SU-DHL-6 (cell line): ENCODE measurements at regions not wholly inside any gene's neighbourhood (a gene's known extent, or its start where the extent isn't known, plus 50 kb on each side); places are given as distances from the start of the nearest gene placed in this dataset.

Experiments
- H2AFZ ChIP-seq: fragments of 200-600 bp; sonication (generic); 2 replicates; pipeline ENCODE4 v1.6.1; 2014; ENCODE audit warnings: low read depth, mild to moderate bottlenecking, moderate library complexity, mixed read lengths, antibody characterized with exemption, low read length; ENCODE audit not compliant: severe bottlenecking
- H3F3A ChIP-seq: fragments of 200-600 bp; shearing (Covaris generic); 2 replicates; pipeline ENCODE4 v1.6.0; 2016; ENCODE audit warnings: antibody characterized with exemption, mild to moderate bottlenecking; ENCODE audit not compliant: insufficient read depth
- H3K27ac ChIP-seq: fragments of 200-600 bp; sonication (generic); 2 replicates; pipeline ENCODE4 v1.5.1; 2016; ENCODE audit warnings: low read depth, mild to moderate bottlenecking, low read length, moderate library complexity, mixed read lengths
- H3K27me3 ChIP-seq: fragments of 200-600 bp; sonication (generic), shearing (Covaris generic); 2 replicates; pipeline ENCODE4 v1.6.0; 2014; ENCODE audit warnings: mild to moderate bottlenecking, low read length
- H3K36me3 ChIP-seq: fragments of 200-600 bp; sonication (generic); 2 replicates; pipeline ENCODE4 v1.6.1; 2014; ENCODE audit warnings: mild to moderate bottlenecking, low read length, mixed read lengths
- H3K4me2 ChIP-seq: fragments of 300-600, 200-600 bp; shearing (Covaris generic), sonication (generic); 2 replicates; pipeline ENCODE4 v1.6.0; 2014; ENCODE audit warnings: low read length, low read depth, mild to moderate bottlenecking; ENCODE audit not compliant: poor library complexity, severe bottlenecking
- H3K4me3 ChIP-seq: fragments of 200-600 bp; sonication (generic); 2 replicates; pipeline ENCODE4 v1.5.1; 2014; ENCODE audit warnings: antibody characterized with exemption, low read length, mild to moderate bottlenecking, mixed read lengths; ENCODE audit not compliant: insufficient read depth, poor library complexity, severe bottlenecking
- H3K79me2 ChIP-seq: fragments of 200-600 bp; sonication (generic); 2 replicates; pipeline ENCODE4 v1.6.1; 2014; ENCODE audit warnings: mild to moderate bottlenecking, low read length, moderate library complexity; ENCODE audit not compliant: insufficient read depth
- H3K9ac ChIP-seq: fragments of 200-600 bp; sonication (generic); 2 replicates; pipeline ENCODE4 v1.7.0; 2014; ENCODE audit warnings: mild to moderate bottlenecking, low read length
- H3K9me2 ChIP-seq: fragments of 200-600 bp; sonication (generic); replicated peaks from 2 replicates; pipeline ENCODE4 v1.6.1; 2014; ENCODE audit warnings: low read length; ENCODE audit not compliant: insufficient read depth
- H3K9me3 ChIP-seq: fragments of 200-600 bp; sonication (generic); 2 replicates; pipeline ENCODE4 v1.6.1; 2014; ENCODE audit warnings: low read length, mixed read lengths; ENCODE audit not compliant: insufficient read depth
- H4K20me1 ChIP-seq: fragments of 200-600 bp; sonication (generic); 2 replicates; pipeline ENCODE4 v1.6.1; 2014; ENCODE audit warnings: low read depth, mild to moderate bottlenecking, antibody characterized with exemption, low read length, moderate library complexity, mixed read lengths
- CTCF ChIP-seq: fragments of 200-600 bp; sonication (generic); IDR thresholded peaks from one replicate; pipeline ENCODE4 v1.5.1; 2017; ENCODE audit warnings: antibody characterized with exemption, mild to moderate bottlenecking, low read length, moderate library complexity; ENCODE audit not compliant: insufficient read depth, poor library complexity, severe bottlenecking
- EZH2phosphoT487 ChIP-seq: fragments of 200-600 bp; sonication (generic), shearing (Covaris generic); conservative IDR thresholded peaks from 2 replicates; pipeline ENCODE4 v1.6.1; 2018; ENCODE audit warnings: mild to moderate bottlenecking, antibody characterized with exemption, low read length, moderate library complexity, mixed read lengths

GRCh38 chr18:73943763-73944162 is 203.9 kb downstream of the FBXO15 start:
- Histone ChIP-seq H3K27me3 (no peaks in the 10 kb centered on the region), H3F3A (no peaks in the 10 kb centered on the region), H3K9me2 (no peaks in the 10 kb centered on the region), H3K4me2 (no peak overlapping the region), H3K4me3 (no peak overlapping the region), H3K79me2 (no peaks in the 10 kb centered on the region), H3K27ac (no peak overlapping the region), H3K9ac (no peak overlapping the region), H2AFZ (no peak overlapping the region), H4K20me1 (no peaks in the 10 kb centered on the region), H3K36me3 (no peaks in the 10 kb centered on the region), H3K9me3 (no peaks in the 10 kb centered on the region)
- TF ChIP-seq EZH2phosphoT487 (no peak), CTCF (no peak)

GRCh38 chr18:73942956-73943355 is 204.7 kb downstream of the FBXO15 start:
- H3K4me3 ChIP-seq, result no peak overlapping the region
- no peaks in the 10 kb centered on the region for H3K9me3 ChIP-seq
- no peak overlapping the region for H3K4me2 ChIP-seq
- H3K79me2 ChIP-seq, result no peaks in the 10 kb centered on the region
- no peaks in the 10 kb centered on the region for H4K20me1 ChIP-seq
- TF ChIP-seq EZH2phosphoT487, result no peak
- no peak for TF ChIP-seq CTCF
- H3F3A ChIP-seq, result no peaks in the 10 kb centered on the region
- H3K9me2 ChIP-seq, result no peaks in the 10 kb centered on the region
- no peak overlapping the region for H3K9ac ChIP-seq
- H3K36me3 ChIP-seq, result no peaks in the 10 kb centered on the region
- H3K27ac ChIP-seq, result no peak overlapping the region
- H2AFZ ChIP-seq, result no peak overlapping the region
- H3K27me3 ChIP-seq, result no peaks in the 10 kb centered on the region

GRCh38 chr18:73942081-73942625 is 205.5 kb downstream of the FBXO15 start:
- Histone ChIP-seq H3K36me3 (no peaks in the 10 kb centered on the region), H3K27ac (no peak overlapping the region), H3K79me2 (no peaks in the 10 kb centered on the region), H3K9me3 (no peaks in the 10 kb centered on the region), H3K4me2 (no peak overlapping the region), H3K9ac (no peak overlapping the region), H2AFZ (no peak overlapping the region), H3F3A (no peaks in the 10 kb centered on the region), H3K4me3 (no peak overlapping the region), H3K9me2 (no peaks in the 10 kb centered on the region), H3K27me3 (no peaks in the 10 kb centered on the region), H4K20me1 (no peaks in the 10 kb centered on the region)
- TF ChIP-seq CTCF (no peak), EZH2phosphoT487 (no peak)
